Ammon's horn (tissue), 1 donor: ENCODE measurements at regions not wholly inside any gene's neighbourhood (a gene's known extent, or its start where the extent isn't known, plus 50 kb on each side); places are given as distances from the start of the nearest gene placed in this dataset.

Experiments
- DNase-seq: peaks from one replicate; pipeline ENCODE4 v3.0.0-alpha.2; 2016; ENCODE audit warnings: low spot score

DNA sequence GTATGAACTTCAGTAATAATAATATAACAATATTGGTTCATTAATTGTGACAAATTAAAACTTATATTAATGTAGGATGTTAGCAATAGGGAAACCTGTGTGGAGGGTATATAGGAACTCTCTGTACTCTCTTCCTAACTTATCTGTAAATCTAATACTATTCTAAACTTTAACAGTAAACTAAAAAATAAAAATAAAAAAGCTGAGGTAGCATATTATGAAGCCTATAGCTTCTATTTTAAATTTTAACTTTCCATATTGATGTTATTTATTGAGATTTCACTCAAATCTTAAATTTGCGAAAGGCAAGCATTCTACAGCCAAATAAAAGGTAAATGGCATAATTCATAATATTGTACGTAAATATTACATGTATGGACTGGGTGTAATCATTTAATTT is 326.4 kb downstream of the MEI4 start:
- no peak for DNase-seq

DNA sequence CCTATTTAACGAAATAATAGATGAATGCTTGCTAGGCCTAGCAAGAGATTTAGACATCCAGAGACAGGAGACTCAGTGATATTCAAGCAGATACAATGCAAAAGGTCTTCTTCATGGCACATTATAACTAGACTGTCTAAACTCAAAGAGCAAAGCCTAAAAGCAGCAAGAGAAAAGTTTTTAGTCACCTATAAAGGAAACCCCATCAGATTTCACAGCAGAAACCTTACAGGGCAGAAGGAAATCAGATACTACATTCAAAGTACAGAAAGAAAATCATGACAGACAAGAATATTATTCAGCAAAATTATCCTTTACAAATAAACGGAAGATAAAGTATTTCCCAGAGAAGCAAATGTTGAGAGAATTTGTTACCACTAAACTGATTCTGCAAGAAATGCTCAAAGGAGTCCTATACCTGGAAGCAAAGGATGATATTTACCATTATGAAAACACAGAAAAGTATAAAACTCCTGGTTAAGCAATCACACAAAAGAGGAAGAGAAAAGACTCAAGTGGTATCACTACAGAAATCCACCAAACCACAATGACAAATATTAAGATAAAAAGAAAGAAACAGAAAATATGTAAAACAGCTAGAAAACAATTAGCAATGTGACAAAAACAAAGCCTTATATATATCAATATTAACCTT is 333.7 kb downstream of the MEI4 start:
- no peak for DNase-seq

DNA sequence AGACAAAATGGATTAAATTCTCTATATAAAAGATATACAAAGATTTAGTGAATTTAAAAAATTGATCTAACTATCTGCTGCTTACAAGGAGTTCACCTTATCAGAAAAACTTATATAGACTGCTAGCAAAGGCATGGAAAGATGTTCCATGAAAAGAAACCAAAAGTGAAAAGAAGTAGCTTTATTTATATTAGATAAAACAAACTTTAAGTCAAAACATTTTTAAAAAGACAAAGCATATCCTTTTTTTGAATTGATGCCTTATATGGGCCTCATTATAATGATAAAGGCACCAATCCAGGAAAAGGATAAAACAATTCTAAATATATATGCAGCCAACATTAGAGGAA is 334.2 kb downstream of the MEI4 start:
- DNase-seq: no peak

DNA sequence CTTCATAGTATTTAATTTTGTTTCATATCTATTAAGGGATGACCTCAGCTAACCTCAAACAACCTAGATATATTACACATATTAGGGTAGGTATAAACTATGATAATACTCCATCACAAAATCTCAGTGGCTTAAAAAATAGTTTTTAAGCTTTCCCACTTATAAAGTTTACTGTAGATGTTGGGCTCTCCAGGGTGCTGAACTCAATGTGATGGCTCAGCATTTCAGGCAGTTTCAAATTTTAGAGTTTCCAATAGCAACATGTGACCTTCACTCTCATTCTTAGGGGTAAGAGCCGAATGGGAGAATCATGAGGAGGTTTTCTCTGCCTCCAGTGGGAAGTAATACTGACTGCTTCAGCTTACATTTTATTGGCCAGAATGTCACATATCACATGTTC is 357.3 kb downstream of the MEI4 start:
- DNase-seq: no peak

DNA sequence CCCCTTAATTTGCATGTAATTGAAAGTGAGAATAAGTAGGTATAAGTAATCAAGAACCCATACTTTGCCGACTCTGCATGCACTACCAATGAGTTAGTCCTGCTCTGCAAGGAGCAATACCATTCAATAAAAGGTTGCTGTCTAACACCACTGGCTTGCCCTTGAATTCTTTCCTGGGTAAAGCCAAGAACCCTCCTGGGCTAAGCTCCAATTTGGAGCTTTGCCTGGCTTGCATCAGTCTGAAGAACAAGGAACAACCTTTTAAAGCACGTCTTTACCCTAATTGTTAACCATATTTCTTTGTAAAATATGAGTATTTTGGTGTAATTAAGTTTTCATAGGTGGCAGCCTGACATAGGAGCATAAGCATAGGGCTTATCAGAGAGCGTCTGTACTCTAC is 367.7 kb downstream of the MEI4 start:
- DNase-seq: no peak

DNA sequence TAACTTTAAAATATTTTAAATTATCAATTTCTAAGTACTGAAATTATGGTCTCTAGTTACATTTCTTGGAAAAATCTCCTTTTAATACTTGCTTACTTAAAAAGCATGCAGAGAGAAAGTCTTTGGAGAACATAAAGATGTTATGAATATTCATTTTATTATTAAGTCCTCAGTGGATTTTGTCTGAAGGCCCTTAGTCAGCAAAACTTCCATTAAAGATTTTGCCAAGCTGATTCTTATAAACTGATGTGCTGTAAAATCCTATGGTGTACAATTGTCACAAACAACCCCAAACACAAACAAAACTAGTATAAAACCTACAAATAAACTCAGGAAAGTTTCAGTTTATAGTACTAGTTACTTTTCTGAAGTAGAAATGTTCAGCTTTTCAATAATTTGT is 372.7 kb downstream of the MEI4 start:
- DNase-seq: no peak

DNA sequence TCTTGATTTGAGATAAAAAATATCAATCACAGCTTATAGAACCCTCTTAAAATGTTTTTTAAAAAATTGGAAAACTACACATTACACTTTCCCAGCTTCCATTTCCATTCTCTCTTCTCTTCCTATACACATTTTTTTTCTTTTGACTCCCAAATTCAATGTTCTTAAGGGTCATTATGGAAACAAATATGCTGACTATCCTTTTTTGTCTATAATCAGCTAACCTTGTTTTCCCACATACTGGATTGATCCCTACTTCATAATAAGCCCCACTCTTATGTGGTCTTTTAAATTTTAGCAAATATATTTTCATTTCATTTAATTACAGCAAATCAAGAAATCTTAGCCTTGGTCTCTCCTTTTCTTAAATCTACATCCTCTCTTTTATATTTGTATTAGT is 378.4 kb downstream of the MEI4 start:
- DNase-seq: no peak

DNA sequence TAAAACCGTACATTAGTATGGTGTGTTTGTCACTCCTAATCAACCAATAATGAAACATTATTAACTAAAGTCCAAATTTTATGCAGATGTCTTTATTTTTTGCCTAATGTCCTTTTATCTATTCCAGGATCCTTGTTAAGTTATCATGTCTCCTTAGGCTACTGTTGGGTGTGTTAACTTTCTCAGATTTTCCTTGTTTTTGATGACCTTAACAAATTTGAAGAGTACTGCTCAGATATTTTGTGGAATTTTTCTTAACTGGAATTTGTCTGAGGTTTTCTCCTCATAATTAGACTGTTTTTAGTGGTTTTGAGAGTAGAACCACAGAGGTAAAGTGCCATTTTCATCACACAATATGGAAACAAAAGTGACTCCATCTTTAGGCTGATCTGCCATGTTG is 406.3 kb downstream of the MEI4 start:
- no peak for DNase-seq

DNA sequence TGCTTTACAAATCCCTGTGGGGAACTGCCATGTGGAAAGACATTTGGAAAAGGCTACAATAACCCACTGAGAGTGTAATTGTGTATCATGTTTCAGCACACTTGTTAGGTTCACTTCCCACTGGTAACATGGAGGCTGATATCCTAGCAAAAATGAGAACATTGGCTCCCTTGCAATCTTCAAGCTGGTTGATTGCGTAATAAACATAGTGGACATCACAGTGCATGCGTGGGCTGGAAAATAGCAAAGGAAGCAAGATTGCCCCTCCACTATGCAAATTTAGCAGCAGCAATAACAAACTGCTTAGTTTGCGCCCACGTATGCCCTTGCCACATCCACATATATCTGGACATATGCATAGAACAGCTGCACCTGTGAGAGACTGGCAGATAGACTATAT is 410.2 kb downstream of the MEI4 start:
- no peak for DNase-seq

DNA sequence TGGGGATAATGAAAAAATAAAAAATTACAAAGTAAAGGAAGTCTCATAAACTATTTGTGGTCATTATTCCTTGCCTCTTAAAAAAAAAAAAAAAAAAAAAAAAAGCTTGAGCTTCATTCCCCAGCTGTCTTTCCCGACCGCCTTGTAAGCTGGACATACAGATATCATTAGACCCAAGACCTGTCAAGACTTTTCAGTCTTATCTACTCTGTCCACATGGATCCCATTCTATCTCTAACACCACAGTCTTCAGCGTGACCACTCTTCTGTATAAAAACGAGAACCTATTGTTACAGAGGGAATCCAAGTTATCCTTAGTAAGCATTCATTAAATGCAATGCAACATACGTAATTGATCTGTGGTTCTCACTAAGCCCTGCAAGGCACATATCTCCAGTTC is 423.5 kb downstream of the MEI4 start:
- no peak for DNase-seq

DNA sequence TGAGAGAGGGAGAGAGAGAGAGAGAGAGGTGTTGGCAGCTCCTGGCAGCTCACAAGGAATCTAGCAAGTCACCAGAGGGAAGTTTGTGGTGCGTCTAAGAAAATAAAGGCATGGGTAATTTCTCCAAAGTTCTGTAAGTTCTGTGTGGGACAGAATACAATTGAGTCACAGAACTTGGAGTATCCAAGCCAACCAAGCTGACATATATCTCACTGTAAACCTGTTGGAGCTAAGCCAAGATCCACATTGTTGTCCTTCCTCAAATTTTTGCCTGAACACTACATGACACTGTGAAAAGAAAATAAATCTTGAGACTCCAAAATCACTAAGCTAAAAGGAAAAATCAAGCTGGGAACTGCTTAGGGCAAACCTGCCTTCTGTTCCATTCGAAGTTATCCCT is 436.7 kb downstream of the MEI4 start:
- DNase-seq: no peak

DNA sequence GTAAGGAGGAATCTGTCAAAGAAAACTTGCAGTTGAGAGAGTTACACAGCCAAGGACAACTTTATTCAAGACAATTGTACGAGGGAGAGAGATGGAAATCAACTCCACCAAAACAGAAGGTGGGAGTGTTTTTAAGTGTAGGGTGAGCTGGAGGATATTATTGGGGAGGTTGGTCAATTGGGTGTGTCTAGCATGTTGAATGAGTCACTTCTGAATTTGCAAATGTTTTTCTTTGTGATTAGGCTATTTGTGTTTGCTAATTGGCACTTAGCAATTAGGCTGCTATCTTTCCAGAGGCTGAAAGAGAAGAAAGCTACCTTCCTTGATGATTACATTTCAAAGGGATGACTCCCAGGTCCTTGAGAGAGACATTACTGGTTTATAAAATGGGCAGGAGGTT is 441.1 kb downstream of the MEI4 start:
- no peak for DNase-seq

DNA sequence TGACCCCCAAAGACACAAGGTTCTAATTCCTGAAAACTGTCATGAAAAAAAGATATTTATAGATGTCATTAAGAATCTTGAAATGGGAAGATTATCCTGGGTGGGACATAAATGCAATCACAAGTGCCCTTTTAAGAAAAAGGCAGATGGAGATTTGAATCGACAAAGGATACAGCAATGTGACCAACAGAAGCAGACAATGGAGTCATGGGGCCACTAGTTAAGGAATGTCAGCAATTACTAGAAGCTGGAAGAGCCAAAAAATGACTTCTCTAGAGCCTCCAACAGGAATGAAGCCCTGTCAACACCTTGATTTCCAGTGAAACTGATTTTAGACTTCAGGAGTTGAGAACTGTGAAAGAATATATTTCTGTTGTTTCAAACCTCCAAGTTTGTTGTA is 448.5 kb downstream of the MEI4 start:
- DNase-seq: no peak

DNA sequence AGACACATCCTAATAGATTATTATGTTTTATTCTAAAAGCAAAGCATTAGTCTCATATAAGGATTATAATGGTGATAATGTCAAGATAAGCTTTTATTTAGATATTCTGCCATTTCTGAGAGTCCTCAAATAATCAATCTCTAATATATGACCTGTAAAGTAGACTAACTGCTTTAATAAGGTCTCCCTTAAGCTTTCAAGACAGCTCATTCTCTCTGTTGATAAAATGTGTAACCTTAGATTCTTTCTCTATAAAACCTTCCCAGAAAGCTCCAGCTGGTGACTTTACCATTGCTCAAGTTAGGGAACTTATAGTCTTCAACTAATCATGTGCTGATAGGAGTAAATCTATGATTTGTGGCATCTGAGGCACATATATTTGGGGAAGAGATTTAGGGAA is 457.8 kb downstream of the MEI4 start:
- no peak for DNase-seq

DNA sequence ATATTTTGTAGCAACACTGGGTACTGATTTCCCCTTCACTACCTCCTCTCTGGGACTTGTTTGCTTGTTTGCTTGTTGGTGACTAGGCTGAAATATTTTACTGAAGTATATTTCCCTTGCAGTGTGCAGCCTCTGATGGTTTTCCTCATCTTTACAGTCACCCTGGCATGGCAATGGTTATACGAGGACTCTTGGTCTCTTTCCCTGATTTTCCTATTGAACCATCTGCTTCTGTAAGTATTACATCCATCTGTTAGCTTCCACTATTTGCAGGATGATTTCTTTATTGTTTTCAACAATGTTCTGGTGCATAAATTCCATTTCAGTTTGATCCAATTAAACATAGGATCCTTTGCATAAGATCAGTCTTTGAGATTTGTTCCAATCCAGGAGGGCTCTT is 465.1 kb downstream of the MEI4 start:
- peak; percentile 37 for DNase-seq

DNA sequence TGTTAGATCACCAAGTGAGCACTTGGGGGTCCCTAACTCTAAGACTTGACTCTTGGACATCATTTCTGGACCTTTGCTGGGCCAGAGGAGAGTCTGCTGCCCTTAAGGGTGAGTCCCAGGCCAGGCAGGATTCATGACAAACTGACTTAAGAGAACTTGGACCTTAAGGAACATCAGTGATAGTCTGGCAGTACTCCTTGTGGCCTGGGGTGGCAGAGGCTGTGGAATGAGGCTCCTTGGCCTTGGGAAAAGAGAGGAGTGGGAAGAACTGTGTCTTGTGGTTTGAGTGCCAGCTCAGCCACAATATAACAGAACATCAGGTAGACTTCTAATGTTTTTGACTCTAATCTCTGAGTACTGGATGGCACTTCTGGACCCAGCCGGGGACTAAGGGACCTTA is 478.7 kb downstream of the MEI4 start:
- no peak for DNase-seq

DNA sequence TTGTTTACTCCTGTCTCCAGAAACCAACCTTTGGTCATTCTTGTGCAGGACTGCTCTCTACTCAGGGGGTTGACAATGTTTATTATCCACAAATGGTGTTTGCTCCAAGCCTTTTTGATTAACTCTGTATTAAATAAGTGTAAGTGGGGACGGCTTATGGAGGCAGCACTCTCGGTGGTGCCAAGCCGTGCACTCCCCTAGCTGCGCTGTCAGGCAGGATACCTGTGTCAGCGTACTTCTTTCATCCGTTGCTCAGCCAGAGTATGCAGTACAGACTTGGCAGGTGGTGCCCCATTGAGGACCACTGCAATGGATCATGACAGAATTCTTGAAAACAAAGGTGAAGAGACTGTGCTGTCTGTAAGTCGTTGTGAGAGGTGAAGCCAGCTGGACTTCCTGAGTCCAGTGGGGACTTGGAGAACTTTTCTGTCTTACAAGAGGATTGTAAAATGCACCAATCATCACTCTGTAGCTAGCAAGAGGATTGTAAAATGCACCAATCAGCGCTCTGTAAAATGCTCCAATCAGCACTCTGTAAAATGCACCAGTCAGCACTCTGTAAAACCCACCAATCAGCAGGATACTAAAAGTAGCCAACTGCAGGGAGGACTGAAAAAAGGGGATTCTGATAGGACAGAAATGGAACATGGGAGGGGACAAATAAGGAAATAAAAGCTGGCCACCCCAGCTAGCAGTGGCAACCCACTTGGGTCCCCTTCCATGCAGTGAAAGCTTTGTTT is 480.0 kb downstream of the MEI4 start:
- DNase-seq: no peak

DNA sequence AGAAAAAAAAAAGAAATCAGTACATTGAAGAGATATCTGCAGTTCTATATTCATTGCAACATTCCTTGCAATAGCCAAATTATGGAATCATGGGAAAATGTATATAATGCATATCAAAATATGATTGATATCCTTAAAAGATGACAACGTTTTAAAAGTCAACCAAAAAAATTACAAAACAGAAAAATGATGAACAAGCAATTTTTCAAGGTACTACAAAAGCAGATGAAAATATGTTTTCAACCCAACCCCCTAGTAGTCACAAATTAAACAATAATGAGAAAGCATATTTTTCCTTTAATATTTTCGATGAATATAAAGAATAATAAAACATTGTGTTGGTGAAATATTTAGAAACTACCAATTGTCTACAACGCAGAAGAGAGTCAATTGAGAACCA is 497.6 kb downstream of the MEI4 start:
- no peak for DNase-seq

DNA sequence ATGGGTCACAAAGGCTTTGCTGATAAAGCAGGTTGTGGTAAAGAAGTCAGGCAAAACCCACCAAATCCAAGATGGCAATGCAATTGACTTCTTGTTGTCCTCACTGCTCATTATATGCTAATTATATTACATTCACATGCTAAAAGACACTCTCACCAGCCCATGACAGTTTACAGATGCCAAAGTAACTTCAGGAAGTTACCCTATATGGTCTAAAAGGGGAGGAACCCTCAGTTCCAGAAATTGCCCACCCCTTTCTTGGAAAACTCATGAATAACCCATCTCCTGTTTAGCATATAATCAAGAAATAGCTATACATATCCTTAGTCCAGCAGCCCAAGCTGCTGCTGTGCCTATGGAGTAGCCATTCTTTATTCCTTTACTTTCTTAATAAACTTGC is 501.1 kb downstream of the MEI4 start:
- no peak for DNase-seq

DNA sequence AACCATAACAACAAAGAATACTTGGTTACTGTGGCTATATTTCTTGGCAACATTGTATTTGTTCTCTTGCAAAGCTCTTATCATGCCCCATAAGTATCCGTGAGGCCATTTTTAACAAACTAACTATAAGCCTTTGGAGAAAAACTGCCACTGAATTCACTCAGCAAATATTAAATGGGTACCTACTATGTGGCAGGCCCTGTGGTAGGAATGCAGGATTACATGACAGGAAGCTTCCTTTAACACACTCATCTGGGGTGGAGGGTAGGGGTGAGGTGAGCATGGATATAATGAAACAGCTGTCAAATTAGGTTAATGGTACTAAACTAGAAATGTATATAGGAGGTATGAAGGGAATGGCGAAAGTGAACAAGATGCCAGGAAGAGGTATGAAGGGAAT is 504.8 kb downstream of the MEI4 start:
- DNase-seq: no peak

DNA sequence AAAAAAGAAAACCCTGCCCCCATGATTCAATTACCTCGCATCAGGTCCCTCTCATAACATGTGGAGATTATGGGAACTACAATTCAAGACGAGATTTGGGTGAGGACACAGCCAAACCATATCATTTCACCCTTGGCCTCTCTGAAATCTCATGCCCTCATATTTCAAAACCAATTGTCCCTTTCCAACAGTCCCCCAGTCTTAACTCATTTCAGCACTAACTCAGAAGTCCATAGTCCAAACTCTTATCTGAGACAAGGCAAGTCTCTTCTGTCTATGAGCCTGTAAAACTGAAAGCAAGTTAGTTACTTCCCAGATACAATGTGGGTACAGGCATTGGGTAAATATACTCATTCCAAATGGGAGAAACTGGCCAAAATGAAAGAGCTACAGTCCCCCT is 536.1 kb downstream of the MEI4 start:
- no peak for DNase-seq

DNA sequence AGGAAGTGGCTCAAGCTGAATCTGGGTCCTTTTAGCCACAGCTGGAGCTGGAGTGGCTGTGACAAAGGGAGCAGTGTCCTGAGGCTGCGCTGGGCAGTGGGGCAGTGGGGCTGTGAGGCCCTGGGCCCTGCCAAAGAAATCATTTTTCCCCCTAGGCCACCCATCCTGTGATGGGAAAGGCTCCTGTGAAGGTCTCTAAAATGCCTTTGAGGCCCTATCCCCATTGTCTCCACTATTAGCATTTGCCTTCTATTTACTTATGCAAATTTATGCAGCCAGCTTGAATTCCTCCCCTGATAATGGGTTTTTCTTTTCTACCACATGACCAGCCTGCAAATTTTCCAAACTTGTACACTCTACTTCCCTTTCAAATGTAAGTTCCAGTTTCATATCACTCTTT is 539.2 kb downstream of the MEI4 start:
- DNase-seq: no peak

DNA sequence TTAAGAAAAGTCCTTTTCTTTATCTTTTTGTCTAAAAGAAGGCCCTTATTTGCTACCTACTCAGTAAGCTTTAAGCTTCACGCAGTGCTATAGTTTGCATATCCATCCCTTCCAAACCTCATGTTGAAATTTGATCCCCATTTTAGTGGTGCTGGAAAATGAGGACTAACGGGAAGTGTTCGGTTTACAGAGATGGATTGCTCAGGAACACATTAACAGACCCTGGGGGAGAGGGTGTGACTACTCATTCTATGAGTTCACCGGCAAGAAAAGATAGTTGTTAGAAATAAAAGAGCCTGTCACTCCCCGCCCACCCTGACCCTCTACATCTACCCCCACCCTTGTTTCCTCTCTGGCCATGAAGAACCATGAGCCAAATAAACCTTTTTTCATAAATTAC is 546.2 kb downstream of the MEI4 start:
- DNase-seq: no peak

DNA sequence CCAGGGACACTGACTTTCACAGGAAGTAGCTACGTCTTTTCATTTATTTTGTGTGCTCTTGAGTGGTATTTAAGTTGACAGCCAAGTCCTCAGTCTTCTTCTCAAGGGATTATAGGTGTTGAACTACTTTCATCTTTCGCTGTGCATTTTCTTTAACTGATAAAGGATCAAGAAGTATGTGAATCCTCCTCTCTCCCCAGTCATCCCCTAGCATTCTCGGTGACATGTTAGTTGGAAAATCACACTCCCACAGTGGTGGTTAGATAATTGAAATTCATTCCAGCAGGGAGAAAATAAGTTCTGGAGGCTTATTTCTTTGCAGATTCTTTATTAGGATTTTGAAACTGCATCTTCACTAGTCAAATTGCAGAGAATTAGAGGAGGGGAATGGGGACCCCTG is 569.4 kb downstream of the MEI4 start:
- no peak for DNase-seq
